Nucleus accumbens (tissue), 56 donors: ENCODE measurements at regions not wholly inside any gene's neighbourhood (a gene's known extent, or its start where the extent isn't known, plus 50 kb on each side); places are given as distances from the start of the nearest gene placed in this dataset.
"Not testable (repeated sequence)": the region's sequence is repeated elsewhere in the genome, so short reads cannot be mapped to it uniquely, and the experiment has no call there.

Experiments
- DNase-seq, 56 donors: peaks; one replicate each; lab custom pipeline; 2025; lab: John Stamatoyannopoulos, UW

DNA sequence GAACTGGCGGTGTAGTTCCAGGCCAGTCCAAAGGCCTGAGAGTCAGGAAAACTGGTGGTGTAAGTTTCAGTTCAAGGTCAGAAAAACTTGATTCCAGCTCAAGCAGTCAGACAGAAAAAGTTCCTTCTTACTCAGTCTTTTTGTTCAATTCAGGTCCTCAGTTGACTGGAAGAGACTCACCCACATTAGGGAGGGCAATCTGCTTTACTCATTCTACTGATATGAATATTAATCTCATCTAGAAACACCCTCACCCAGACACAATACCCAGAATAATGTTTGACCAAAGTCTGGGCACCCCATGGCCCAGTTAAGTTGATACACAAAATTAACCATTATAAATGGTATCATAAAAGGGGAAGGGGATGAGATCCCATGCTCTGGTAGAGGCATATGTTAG is 50.1 kb upstream of the LTA4H start:
- no peak for DNase-seq

- DNase-seq: not testable (repeated sequence)
These were observed 50.8 kb upstream of the LTA4H start for GRCh38 chr12:96086190-96086589.

DNA sequence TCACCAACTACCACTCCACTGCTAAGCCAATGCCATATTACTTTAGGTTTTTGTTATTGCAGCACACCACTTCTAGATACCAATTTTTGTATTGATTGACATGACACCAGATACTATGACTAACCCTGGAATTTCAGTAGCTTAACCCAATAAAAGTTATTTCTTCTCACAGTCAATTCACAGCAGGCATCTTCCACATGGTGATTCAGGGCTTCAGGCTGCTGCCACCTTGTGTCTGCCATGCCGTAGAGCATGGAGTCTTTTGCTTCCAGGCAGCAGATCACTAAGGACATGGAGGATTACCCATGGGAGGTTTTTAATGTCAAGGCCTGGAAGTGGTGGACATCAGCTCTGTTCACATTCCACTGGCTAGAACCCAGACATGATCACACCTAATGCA is 56.4 kb upstream of the LTA4H start:
- DNase-seq: no peak

DNA sequence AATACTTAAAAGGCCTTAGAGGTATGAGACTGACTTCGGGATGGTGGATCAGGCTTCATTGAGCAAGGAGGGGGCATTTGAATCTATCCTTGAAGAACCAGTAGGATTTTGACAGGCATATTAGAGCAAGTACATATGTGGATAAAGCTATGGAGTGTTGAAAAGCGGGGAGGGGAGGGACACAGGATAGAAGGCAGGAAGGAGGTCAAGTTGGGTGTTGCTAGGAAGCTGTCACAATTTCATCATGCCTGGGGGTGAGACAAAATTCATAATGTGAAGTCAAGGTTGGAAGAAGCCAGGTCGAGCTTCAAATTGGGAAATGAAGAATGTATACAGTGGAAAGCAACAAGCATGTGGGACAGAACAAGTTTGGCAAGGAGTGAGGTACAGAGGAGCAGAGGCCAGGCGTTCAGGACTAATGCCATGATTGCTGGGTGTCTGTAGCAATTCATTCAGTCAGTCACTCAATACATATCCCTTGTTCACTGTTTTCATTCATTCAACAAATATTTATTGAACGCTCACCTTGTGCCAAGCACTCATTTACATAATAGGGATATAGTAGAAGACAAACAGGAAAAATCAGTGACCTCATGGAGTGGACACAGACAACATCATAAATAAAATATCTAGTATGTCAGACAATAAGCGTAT is 58.3 kb upstream of the LTA4H start:
- no peak for DNase-seq

DNA sequence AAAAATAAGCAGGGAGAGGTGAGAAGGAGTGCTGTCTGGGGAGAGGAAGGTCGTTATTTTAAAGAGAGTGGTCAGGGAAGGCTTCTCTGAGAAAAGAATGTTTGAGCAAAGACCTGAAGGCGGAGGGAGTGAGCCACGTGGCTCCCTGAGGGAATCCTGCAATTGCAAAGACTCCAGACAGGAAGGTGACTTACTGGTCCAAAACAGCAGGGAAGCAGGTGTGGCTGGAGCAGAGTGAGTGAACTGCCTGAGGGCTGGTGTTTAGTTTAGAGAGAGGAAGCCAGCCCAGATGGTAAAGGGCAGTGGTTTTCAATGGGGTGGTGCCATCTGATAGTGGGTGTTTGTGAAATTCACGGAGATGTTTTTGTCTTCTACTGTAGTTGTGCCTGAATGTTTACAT is 58.8 kb upstream of the LTA4H start:
- no peak for DNase-seq

- no peak for DNase-seq
These were observed 63.2 kb upstream of the LTA4H start for GRCh38 chr12:96098631-96099030.

DNA sequence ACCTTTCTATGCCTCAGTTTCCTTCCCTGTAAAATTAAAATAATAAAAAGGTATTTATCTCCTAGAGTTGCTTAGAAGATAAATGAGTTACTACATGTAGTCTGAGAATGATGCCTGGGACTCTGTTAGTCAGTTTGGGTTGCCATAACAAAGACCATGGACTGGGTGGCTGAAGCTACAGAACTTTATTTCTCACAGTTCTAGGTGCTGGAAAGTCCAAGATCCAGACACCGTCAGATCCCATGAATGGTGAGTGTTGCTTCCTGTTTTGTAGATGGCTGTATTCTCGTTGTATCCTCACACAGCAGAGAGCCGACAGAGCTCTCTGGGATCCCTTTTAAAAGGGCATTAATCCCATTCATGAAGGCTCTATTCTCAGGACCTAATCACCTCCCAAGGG is 64.0 kb upstream of the LTA4H start:
- no peak for DNase-seq

DNA sequence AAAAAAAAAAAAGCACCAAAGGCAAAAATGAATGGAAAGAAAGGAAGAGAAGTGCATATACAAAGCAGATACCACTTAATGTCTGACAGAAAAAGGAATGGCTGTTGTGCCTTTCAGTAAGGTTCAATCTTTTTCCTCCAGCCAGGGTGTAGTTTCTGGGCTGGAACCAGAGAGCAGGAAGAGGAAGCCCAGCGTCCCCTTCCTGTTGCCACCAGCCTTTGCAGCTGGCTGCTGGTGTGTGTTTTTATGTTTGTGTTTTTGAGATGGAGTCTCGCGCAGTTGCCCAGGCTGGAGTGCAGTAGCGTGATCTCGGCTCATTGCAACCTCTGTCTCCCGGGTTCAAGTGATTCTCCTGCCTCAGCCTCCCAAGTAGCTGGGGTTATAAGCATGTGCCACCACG is 64.6 kb upstream of the LTA4H start:
- DNase-seq: no peak

DNA sequence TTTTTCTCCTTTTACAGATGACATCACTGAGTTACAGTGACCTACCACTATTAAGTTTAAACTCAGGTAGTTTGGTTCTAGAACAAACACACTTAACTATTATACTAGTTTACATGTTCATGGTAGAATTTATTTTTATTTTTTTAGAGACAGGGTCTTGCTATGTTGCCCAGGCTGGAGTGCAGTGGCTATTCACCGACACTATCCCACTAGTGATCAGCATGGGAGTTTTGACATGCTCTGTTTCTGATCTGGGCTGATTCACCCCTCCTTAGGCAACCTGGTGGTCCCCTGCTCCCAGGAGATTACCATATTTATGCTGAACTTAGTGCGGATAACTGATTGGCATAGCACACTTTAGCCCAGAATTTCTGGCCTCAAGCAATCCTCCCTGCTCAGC is 66.4 kb upstream of the LTA4H start:
- DNase-seq: no peak

GRCh38 chr12:96103067-96103644 is 67.8 kb upstream of the LTA4H start:
- no peak for DNase-seq

GRCh38 chr12:96104566-96104965 is 69.2 kb upstream of the LTA4H start:
- no peak for DNase-seq

DNA sequence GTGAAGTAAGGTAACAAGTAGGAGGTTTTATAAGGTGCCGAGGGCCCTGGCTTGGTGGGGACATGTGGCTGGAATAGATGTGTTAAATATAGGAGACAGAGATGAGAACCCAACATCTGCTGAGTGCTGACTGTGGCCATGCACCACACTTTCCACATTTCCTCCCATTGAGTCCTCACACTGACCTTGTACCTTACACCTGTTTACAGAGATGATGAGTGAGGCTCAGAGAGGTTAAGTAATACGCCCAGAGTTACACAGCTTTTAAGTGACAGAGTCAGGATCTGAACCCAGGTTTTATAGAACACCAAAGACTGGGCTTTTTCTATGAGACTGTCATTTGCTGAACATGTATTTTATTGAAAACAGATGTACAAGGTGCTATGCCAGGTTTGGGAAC is 70.8 kb upstream of the LTA4H start:
- DNase-seq: no peak

DNA sequence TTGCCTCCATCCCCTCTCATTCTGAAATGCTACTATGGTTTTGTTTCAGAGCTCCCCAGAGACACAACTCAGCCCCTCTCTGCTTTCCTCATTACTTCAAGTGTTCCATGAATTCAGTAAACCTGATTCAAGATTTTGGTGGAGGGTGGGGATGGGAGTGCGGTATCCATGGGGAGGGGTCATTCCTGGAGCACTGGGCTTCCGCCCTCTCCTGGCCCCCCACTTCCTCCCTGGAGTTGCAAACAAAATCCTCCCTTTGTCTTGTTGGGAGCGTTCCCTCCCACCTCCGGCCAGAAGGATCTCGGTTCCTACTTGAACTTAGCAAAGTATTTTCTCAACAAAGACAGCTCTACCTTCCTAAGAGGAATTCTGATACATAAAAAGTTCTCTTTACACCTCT is 71.8 kb upstream of the LTA4H start:
- DNase-seq: no peak

GRCh38 chr12:96108321-96108720 is 72.9 kb upstream of the LTA4H start:
- DNase-seq: peak in 3 of 56 donors; percentile 2 to 23 (median 7)

- not testable (repeated sequence) for DNase-seq
These were observed 73.6 kb upstream of the LTA4H start for GRCh38 chr12:96108941-96109340.

- no peak for DNase-seq
These were observed 77.3 kb upstream of the LTA4H start for GRCh38 chr12:96112733-96113132.

DNA sequence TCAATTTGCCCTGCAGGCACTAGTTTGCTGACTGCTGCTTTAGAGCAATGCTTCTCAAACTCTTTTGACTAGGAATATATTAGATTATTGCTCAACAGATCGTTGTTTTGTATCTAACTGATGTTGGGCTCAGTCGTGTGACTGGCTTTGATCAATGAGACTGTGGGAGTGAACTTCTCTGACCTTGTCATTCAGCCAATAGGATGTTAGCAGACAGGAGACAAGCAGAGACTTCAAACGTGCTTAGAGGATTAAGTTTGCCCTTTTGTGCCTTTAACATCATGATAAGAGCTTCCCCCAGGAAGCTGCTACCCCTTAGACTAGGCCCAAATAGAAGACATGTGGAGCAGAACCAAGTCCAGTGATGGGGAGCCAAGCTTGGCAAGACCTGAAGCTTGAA is 76.7 kb upstream of the ELK3 start:
- no peak for DNase-seq

DNA sequence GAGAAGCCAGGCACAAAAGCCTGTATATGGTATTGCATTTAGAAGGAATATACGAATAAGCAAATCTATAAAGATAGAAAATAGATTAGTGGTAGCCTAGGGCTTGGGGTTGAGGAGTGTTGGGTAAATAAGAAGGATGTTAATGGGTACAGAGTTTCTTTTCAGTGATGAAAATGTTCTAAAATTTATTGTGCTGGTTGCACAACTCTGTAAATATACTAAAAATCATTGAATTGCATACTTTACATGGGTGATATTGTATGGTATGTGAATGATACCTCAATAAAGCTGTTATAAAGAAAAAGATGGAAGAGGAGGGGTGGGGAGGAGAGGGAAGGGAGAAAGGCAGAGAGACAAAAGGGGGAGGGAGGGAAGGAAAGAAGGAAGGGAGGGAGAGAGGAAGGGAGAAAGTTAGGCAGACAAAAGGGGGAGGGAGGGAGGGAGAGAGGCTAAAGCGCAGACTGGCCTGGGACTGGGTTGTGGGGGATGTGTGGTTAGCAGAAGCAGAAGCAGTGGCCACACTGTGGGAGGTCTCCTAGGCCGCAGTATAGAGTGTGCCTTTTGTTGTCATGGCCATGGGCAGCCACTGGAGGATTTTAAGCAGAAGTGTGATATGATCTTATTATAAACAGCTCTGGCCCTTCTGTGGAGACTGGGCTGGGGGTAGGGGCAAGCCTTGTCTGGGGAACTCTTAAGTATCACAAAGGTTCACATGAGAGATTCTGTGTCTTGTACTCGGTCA is 73.6 kb upstream of the ELK3 start:
- peak in 2 of 56 donors; percentile 4 to 5 for DNase-seq

- no peak for DNase-seq
These were observed 72.9 kb upstream of the ELK3 start for GRCh38 chr12:96121271-96121711.

DNA sequence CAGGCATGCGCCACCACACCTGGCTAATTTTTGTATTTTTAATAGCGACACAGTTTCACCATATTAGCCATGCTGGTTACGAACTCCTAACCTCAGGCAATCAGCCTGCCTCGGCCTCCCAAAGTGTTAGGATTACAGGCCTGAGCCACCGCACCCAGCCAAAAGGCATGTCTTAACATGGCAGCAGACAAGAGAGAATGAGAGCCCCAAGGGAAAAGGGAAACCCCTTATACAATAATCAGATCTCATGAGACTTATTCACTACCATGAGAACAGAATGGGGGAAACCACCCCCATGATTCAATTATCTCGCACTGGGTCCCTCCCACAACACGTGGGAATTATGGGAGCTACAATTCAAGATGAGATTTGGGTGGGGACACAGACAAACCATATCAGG is 65.9 kb upstream of the ELK3 start:
- DNase-seq: not testable (repeated sequence)

GRCh38 chr12:96130396-96131059 is 63.6 kb upstream of the ELK3 start:
- DNase-seq: no peak
